ENCODE measurements at regions not wholly inside any gene's neighbourhood (a gene's known extent, or its start where the extent isn't known, plus 50 kb on each side); places are given as distances from the start of the nearest gene placed in this dataset.

DNA sequence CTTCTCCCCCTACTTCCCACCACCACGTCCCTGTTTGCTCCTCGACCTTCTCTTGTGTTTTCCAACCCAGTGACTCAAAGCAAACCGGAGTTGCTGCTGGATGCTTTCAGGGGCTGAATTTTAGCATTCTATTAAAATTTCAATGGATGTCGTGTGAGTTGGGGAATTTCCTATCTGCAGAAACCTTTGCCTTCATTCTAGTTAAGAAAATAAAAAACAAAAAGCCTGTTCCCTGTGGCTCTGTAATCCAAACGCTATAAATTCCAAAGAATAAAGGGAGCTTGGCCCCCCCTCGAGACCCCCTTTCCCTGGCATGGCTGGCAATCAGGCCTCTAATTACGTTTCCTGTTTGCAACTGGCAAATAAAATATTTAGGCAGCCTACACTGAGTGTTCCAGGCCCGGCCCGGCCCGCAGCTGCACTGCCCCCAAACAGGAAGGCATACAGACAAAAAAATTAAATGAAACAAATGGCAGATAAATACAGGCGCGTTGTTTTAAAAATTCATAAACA lies 139.4 kb upstream of the PPP1R26 start:
- no peak for DNase-seq (ENCODE audit: low read depth)
- TF ChIP-seq, protein P1, sequence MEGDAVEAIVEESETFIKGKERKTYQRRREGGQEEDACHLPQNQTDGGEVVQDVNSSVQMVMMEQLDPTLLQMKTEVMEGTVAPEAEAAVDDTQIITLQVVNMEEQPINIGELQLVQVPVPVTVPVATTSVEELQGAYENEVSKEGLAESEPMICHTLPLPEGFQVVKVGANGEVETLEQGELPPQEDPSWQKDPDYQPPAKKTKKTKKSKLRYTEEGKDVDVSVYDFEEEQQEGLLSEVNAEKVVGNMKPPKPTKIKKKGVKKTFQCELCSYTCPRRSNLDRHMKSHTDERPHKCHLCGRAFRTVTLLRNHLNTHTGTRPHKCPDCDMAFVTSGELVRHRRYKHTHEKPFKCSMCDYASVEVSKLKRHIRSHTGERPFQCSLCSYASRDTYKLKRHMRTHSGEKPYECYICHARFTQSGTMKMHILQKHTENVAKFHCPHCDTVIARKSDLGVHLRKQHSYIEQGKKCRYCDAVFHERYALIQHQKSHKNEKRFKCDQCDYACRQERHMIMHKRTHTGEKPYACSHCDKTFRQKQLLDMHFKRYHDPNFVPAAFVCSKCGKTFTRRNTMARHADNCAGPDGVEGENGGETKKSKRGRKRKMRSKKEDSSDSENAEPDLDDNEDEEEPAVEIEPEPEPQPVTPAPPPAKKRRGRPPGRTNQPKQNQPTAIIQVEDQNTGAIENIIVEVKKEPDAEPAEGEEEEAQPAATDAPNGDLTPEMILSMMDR (conservative IDR thresholded peaks at IDR 0.05; ENCODE audit: control insufficient read depth, insufficient read depth, low read depth, low read length) = no peak
- H3K4me3 ChIP-seq (ENCODE audit: control insufficient read depth, low read depth, low read length) = no peak overlapping the region

GRCh38 chr9:135340726-135341475 lies 138.7 kb upstream of the PPP1R26 start:
- H3K4me3 ChIP-seq (ENCODE audit: control insufficient read depth, low read depth, low read length) = no peak overlapping the region
- DNase-seq (ENCODE audit: low read depth) = no peak
- TF ChIP-seq, protein P1 (conservative IDR thresholded peaks at IDR 0.05; ENCODE audit: control insufficient read depth, insufficient read depth, low read depth, low read length) = no peak

DNA sequence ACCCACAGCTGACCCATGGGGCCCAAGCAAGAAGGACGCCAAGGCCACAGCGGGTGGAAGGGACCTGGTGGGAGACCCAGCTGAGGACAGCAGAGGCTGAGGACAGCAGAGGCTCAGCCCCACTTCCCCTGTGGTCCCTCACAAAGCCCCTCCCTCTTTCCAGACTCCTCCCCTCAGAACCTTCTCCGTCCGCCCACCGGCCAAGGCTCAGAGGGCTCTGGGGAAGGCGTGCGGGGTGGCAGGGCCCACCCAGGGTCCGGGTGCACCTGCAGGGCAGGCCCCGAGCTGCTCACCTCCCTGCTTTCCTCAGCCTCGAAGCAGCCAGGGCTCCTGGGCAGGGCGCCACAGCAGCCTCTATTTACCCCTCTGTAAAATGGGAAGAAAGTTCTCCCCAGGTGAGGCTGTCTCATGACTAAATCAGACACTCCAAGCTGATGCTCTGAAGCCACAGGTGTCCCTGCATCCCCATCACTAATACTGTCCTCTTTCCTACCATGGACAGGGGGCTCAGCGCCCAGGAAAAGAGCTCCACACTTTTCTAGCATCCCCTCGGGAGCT lies 137.9 kb upstream of the PPP1R26 start:
- no peak for DNase-seq (ENCODE audit: low read depth)
- TF ChIP-seq, protein P1 (conservative IDR thresholded peaks at IDR 0.05; ENCODE audit: control insufficient read depth, insufficient read depth, low read depth, low read length) = no peak
- no peak overlapping the region for H3K4me3 ChIP-seq (ENCODE audit: control insufficient read depth, low read depth, low read length)

- no peak for DNase-seq (ENCODE audit: low read depth)
- no peak overlapping the region for H3K4me3 ChIP-seq (ENCODE audit: control insufficient read depth, low read depth, low read length)
- TF ChIP-seq, protein P1 (conservative IDR thresholded peaks at IDR 0.05; ENCODE audit: control insufficient read depth, insufficient read depth, low read depth, low read length) = no peak
Observed at GRCh38 chr9:135342206-135343130, 137.1 kb upstream of the PPP1R26 start.

DNA sequence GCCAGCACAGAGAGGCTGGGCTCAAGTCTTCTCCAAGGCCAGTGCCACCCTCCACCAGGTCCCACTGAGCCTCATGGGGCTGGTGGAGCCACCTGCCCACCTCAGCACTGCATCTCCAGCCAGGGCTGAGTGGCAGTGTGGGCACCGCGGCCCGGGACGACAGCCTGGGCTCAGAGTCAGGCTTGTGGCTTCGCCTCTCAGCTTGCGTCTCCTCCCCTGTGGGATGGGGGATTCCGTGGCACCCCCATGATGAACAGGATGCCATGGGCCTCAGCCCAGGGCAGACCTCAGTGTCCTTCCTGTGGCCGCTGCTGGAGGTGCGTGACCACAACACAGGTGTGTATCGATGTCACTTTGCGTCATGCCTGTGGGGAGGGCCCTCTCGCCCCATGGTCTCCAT lies 136.4 kb upstream of the PPP1R26 start:
- DNase-seq (ENCODE audit: low read depth) = no peak
- TF ChIP-seq, protein P1 (conservative IDR thresholded peaks at IDR 0.05; ENCODE audit: control insufficient read depth, insufficient read depth, low read depth, low read length) = no peak

GRCh38 chr9:135343837-135344522 lies 135.6 kb upstream of the PPP1R26 start:
- TF ChIP-seq, protein P1 (conservative IDR thresholded peaks at IDR 0.05; ENCODE audit: control insufficient read depth, insufficient read depth, low read depth, low read length) = peak; percentile 61
- peak; percentile 19 for DNase-seq (ENCODE audit: low read depth)
- H3K4me3 ChIP-seq (ENCODE audit: control insufficient read depth, low read depth, low read length) = no peak overlapping the region

More for the DNA sequence above, 136.4 kb upstream of the PPP1R26 start:
- no peak overlapping the region for H3K4me3 ChIP-seq (ENCODE audit: control insufficient read depth, low read depth, low read length)

Measured in fibroblast of mammary gland (primary cell).